ENCODE measurements at regions not wholly inside any gene's neighbourhood (a gene's known extent, or its start where the extent isn't known, plus 50 kb on each side); places are given as distances from the start of the nearest gene placed in this dataset.

- TF ChIP-seq CTCF (IDR thresholded peaks at IDR 0.05) = no peak
- Mint-ChIP-seq H3K27ac (no peak overlapping the region), H3K9me3 (peaks cover 59% of the 10 kb centered on the region), H3K27me3 (ENCODE audit: insufficient read depth) (no peaks in the 10 kb centered on the region; the same call in 1 of the 2 replicates), H3K4me3 (no peak overlapping the region), H3K4me1 (ENCODE audit: low read depth) (no peaks in the 10 kb centered on the region), H3K36me3 (ENCODE audit: low read depth) (peaks cover 7% of the 10 kb centered on the region; the same call in 1 of the 2 replicates)
- no peak for DNase-seq
Observed at GRCh38 chr11:15493921-15494620, 379.3 kb downstream of the INSC start.

- H3K27me3 Mint-ChIP-seq (ENCODE audit: insufficient read depth) = no peaks in the 10 kb centered on the region
- H3K9me3 Mint-ChIP-seq = peaks cover 61% of the 10 kb centered on the region
- TF ChIP-seq CTCF (IDR thresholded peaks at IDR 0.05) = no peak
- H3K4me3 Mint-ChIP-seq = no peak overlapping the region
- no peak for DNase-seq
- H3K27ac Mint-ChIP-seq = no peak overlapping the region
- no peaks in the 10 kb centered on the region for H3K4me1 Mint-ChIP-seq (ENCODE audit: low read depth)
- peaks cover 7% of the 10 kb centered on the region; the same call in 1 of the 2 replicates for H3K36me3 Mint-ChIP-seq (ENCODE audit: low read depth)
Observed at GRCh38 chr11:15494740-15495139, 380.0 kb downstream of the INSC start.

- no peaks in the 10 kb centered on the region for H3K4me1 Mint-ChIP-seq (ENCODE audit: low read depth)
- no peak overlapping the region for H3K27ac Mint-ChIP-seq
- H3K9me3 Mint-ChIP-seq = peaks cover 60% of the 10 kb centered on the region
- H3K36me3 Mint-ChIP-seq (ENCODE audit: low read depth) = peaks cover 5% of the 10 kb centered on the region; the same call in 1 of the 2 replicates
- no peak for TF ChIP-seq CTCF (IDR thresholded peaks at IDR 0.05)
- H3K27me3 Mint-ChIP-seq (ENCODE audit: insufficient read depth) = no peaks in the 10 kb centered on the region
- no peak for DNase-seq
- H3K4me3 Mint-ChIP-seq = no peak overlapping the region
Observed at GRCh38 chr11:15495462-15495861, 380.7 kb downstream of the INSC start.

- Mint-ChIP-seq H3K4me1 (ENCODE audit: low read depth) (no peaks in the 10 kb centered on the region), H3K27ac (no peak overlapping the region), H3K9me3 (peaks cover 61% of the 10 kb centered on the region), H3K27me3 (ENCODE audit: insufficient read depth) (no peaks in the 10 kb centered on the region), H3K4me3 (no peak overlapping the region), H3K36me3 (ENCODE audit: low read depth) (no peaks in the 10 kb centered on the region)
- no peak for DNase-seq
- no peak for TF ChIP-seq CTCF (IDR thresholded peaks at IDR 0.05)
Observed at GRCh38 chr11:15497366-15497765, 382.6 kb downstream of the INSC start.

GRCh38 chr11:15499674-15500073 lies 385.0 kb downstream of the INSC start:
- no peak overlapping the region for H3K4me3 Mint-ChIP-seq
- TF ChIP-seq CTCF (IDR thresholded peaks at IDR 0.05) = no peak
- H3K36me3 Mint-ChIP-seq (ENCODE audit: low read depth) = no peaks in the 10 kb centered on the region

More at GRCh38 chr11:15499674-15500073, 385.0 kb downstream of the INSC start:
- Mint-ChIP-seq H3K9me3 (peaks cover 67% of the 10 kb centered on the region), H3K4me1 (ENCODE audit: low read depth) (no peaks in the 10 kb centered on the region), H3K27me3 (ENCODE audit: insufficient read depth) (no peaks in the 10 kb centered on the region), H3K27ac (no peak overlapping the region)
- DNase-seq = no peak

Measured in HFFc6 (cell line).